ENCODE measurements at regions not wholly inside any gene's neighbourhood (a gene's known extent, or its start where the extent isn't known, plus 50 kb on each side); places are given as distances from the start of the nearest gene placed in this dataset.

GRCh38 chr18:51433296-51433695 lies 235.8 kb upstream of the MEX3C start:
- ChIA-PET POLR2A (no interaction called here), CTCF (interaction anchor here (1.2 kb wide), 1 partner anchor 23 kb away, joined by 4 read pairs; no protein-coding TSS in a partner anchor)
- H3K36me3 ChIP-seq (ENCODE audit: control insufficient read depth, insufficient read depth, low read length): no peaks in the 10 kb centered on the region
- DNase-seq (ENCODE audit: low read depth): no peak
- H3K4me3 ChIP-seq (ENCODE audit: low read depth, low read length): no peak overlapping the region
- no peak for TF ChIP-seq CTCF (IDR thresholded peaks at IDR 0.05; ENCODE audit: insufficient read depth, low read depth, low read length)
- no peaks in the 10 kb centered on the region for H3K27me3 ChIP-seq (ENCODE audit: control insufficient read depth, insufficient read depth, low read length)

GRCh38 chr18:51433881-51434280 lies 236.4 kb upstream of the MEX3C start:
- no peak for DNase-seq (ENCODE audit: low read depth)
- Histone ChIP-seq H3K4me3 (ENCODE audit: low read depth, low read length) (no peak overlapping the region), H3K27me3 (ENCODE audit: control insufficient read depth, insufficient read depth, low read length) (no peaks in the 10 kb centered on the region), H3K36me3 (ENCODE audit: control insufficient read depth, insufficient read depth, low read length) (no peaks in the 10 kb centered on the region)
- no peak for TF ChIP-seq CTCF (IDR thresholded peaks at IDR 0.05; ENCODE audit: insufficient read depth, low read depth, low read length)
- ChIA-PET CTCF (interaction anchor here (1.2 kb wide), 1 partner anchor 23 kb away, joined by 4 read pairs; no protein-coding TSS in a partner anchor), POLR2A (no interaction called here)

GRCh38 chr18:51437280-51438271 lies 240.1 kb upstream of the MEX3C start:
- ChIA-PET POLR2A (no interaction called here), CTCF (interaction anchor here (0.9 kb wide), 1 partner anchor 114 kb away, joined by 3 read pairs; no protein-coding TSS in a partner anchor)
- Histone ChIP-seq H3K4me3 (ENCODE audit: low read depth, low read length) (no peak overlapping the region), H3K27me3 (ENCODE audit: control insufficient read depth, insufficient read depth, low read length) (no peaks in the 10 kb centered on the region), H3K36me3 (ENCODE audit: control insufficient read depth, insufficient read depth, low read length) (no peaks in the 10 kb centered on the region)
- no peak for DNase-seq (ENCODE audit: low read depth)
- no peak for TF ChIP-seq CTCF (IDR thresholded peaks at IDR 0.05; ENCODE audit: insufficient read depth, low read depth, low read length)

GRCh38 chr18:51438797-51439350 lies 241.4 kb upstream of the MEX3C start:
- ChIA-PET POLR2A (no interaction called here), CTCF (no interaction called here)
- TF ChIP-seq CTCF (IDR thresholded peaks at IDR 0.05; ENCODE audit: insufficient read depth, low read depth, low read length): no peak
- DNase-seq (ENCODE audit: low read depth): no peak
- Histone ChIP-seq H3K4me3 (ENCODE audit: low read depth, low read length) (no peak overlapping the region), H3K27me3 (ENCODE audit: control insufficient read depth, insufficient read depth, low read length) (no peaks in the 10 kb centered on the region), H3K36me3 (ENCODE audit: control insufficient read depth, insufficient read depth, low read length) (no peaks in the 10 kb centered on the region)

- no peak for DNase-seq (ENCODE audit: low read depth)
- CTCF ChIA-PET: interaction anchor here (0.8 kb wide), 1 partner anchor 823 kb away, joined by 3 read pairs; no protein-coding TSS in a partner anchor
Measured at GRCh38 chr18:51442012-51442411, 244.5 kb upstream of the MEX3C start.

More at GRCh38 chr18:51442012-51442411, 244.5 kb upstream of the MEX3C start:
- TF ChIP-seq CTCF (IDR thresholded peaks at IDR 0.05; ENCODE audit: insufficient read depth, low read depth, low read length): no peak
- H3K36me3 ChIP-seq (ENCODE audit: control insufficient read depth, insufficient read depth, low read length): no peaks in the 10 kb centered on the region
- no peaks in the 10 kb centered on the region for H3K27me3 ChIP-seq (ENCODE audit: control insufficient read depth, insufficient read depth, low read length)
- POLR2A ChIA-PET: no interaction called here
- no peak overlapping the region for H3K4me3 ChIP-seq (ENCODE audit: low read depth, low read length)
